ENCODE measurements at regions not wholly inside any gene's neighbourhood (a gene's known extent, or its start where the extent isn't known, plus 50 kb on each side); places are given as distances from the start of the nearest gene placed in this dataset.

DNA sequence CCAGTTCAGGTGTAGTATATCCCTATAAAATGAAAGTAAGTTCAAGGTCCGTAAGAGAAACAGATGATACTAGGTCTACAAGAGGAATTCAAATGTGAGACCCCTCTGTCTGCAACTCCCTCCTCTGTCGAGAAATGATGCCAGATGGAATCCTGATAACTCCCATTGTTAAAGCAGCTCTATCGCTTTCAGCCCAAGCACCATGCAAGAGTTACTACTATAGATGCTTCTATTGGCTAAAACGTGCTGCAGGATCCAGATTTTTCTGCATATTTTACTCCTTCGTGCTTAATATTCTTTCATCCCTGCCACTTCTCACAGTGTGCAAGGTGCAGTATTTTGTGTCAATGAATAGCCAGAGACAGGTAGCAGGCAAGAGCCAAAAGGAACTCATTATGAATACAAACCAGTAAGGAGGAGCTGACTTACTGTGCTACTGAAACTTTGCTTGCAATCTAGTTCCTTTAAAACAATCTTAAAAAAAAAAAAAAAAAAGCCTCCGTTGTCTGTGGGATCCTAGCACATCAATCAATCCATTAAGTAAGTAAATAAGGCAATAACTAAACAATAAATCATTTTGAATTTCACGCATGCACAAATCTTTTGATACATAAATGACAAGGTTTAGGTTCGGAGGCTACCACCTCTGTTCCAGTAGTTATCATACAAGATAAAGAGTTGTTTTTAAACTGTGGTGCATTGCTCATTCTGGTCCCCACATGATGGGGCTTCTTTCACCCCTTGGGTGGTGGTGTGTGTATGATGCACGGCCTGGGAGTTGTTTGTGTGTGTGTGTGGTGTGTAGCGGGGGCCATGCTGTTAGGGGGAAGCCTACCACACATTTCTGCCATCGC is 151.1 kb upstream of the MPDZ start:
- Histone ChIP-seq H3K27me3 (ENCODE audit: insufficient read depth, poor library complexity, severe bottlenecking) (no peaks in the 10 kb centered on the region), H3K4me3 (replicated peaks; ENCODE audit: insufficient read depth, low read length) (no peak overlapping the region), H3K27ac (replicated peaks) (no peak overlapping the region)
- TF ChIP-seq POLR2AphosphoS5 (IDR thresholded peaks at IDR 0.05; ENCODE audit: low read depth) (no peak), SPI1 (IDR thresholded peaks at IDR 0.05; ENCODE audit: borderline replicate concordance, low read depth) (no peak), GABPA (IDR thresholded peaks at IDR 0.05; ENCODE audit: low read depth) (no peak)
- TF ChIP-seq, protein P1, sequence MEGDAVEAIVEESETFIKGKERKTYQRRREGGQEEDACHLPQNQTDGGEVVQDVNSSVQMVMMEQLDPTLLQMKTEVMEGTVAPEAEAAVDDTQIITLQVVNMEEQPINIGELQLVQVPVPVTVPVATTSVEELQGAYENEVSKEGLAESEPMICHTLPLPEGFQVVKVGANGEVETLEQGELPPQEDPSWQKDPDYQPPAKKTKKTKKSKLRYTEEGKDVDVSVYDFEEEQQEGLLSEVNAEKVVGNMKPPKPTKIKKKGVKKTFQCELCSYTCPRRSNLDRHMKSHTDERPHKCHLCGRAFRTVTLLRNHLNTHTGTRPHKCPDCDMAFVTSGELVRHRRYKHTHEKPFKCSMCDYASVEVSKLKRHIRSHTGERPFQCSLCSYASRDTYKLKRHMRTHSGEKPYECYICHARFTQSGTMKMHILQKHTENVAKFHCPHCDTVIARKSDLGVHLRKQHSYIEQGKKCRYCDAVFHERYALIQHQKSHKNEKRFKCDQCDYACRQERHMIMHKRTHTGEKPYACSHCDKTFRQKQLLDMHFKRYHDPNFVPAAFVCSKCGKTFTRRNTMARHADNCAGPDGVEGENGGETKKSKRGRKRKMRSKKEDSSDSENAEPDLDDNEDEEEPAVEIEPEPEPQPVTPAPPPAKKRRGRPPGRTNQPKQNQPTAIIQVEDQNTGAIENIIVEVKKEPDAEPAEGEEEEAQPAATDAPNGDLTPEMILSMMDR (IDR thresholded peaks at IDR 0.05; ENCODE audit: insufficient read depth, low read length) = no peak
- TF ChIP-seq, protein P2, sequence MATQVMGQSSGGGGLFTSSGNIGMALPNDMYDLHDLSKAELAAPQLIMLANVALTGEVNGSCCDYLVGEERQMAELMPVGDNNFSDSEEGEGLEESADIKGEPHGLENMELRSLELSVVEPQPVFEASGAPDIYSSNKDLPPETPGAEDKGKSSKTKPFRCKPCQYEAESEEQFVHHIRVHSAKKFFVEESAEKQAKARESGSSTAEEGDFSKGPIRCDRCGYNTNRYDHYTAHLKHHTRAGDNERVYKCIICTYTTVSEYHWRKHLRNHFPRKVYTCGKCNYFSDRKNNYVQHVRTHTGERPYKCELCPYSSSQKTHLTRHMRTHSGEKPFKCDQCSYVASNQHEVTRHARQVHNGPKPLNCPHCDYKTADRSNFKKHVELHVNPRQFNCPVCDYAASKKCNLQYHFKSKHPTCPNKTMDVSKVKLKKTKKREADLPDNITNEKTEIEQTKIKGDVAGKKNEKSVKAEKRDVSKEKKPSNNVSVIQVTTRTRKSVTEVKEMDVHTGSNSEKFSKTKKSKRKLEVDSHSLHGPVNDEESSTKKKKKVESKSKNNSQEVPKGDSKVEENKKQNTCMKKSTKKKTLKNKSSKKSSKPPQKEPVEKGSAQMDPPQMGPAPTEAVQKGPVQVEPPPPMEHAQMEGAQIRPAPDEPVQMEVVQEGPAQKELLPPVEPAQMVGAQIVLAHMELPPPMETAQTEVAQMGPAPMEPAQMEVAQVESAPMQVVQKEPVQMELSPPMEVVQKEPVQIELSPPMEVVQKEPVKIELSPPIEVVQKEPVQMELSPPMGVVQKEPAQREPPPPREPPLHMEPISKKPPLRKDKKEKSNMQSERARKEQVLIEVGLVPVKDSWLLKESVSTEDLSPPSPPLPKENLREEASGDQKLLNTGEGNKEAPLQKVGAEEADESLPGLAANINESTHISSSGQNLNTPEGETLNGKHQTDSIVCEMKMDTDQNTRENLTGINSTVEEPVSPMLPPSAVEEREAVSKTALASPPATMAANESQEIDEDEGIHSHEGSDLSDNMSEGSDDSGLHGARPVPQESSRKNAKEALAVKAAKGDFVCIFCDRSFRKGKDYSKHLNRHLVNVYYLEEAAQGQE (IDR thresholded peaks at IDR 0.05; ENCODE audit: insufficient replicate concordance, low read depth) = no peak
- no peak for DNase-seq (ENCODE audit: low read depth in 1 of 2, low spot score in 1 of 2)

- Histone ChIP-seq H3K27me3 (ENCODE audit: insufficient read depth, poor library complexity, severe bottlenecking) (no peaks in the 10 kb centered on the region), H3K4me3 (replicated peaks; ENCODE audit: insufficient read depth, low read length) (no peak overlapping the region), H3K27ac (replicated peaks) (no peak overlapping the region)
- no peak for DNase-seq (ENCODE audit: low read depth in 1 of 2, low spot score in 1 of 2)
- TF ChIP-seq, protein P2 (IDR thresholded peaks at IDR 0.05; ENCODE audit: insufficient replicate concordance, low read depth) = no peak
- TF ChIP-seq POLR2AphosphoS5 (IDR thresholded peaks at IDR 0.05; ENCODE audit: low read depth) (no peak), GABPA (IDR thresholded peaks at IDR 0.05; ENCODE audit: low read depth) (no peak), SPI1 (IDR thresholded peaks at IDR 0.05; ENCODE audit: borderline replicate concordance, low read depth) (no peak)
- TF ChIP-seq, protein P1 (IDR thresholded peaks at IDR 0.05; ENCODE audit: insufficient read depth, low read length) = no peak
Measured at GRCh38 chr9:13429301-13430190, 150.1 kb upstream of the MPDZ start.

- Histone ChIP-seq H3K4me3 (replicated peaks; ENCODE audit: insufficient read depth, low read length) (no peak overlapping the region), H3K27ac (replicated peaks) (no peak overlapping the region), H3K27me3 (ENCODE audit: insufficient read depth, poor library complexity, severe bottlenecking) (no peaks in the 10 kb centered on the region)
- no peak for DNase-seq (ENCODE audit: low read depth in 1 of 2, low spot score in 1 of 2)
- TF ChIP-seq, protein P1 (IDR thresholded peaks at IDR 0.05; ENCODE audit: insufficient read depth, low read length) = no peak
- no peak for TF ChIP-seq GABPA (IDR thresholded peaks at IDR 0.05; ENCODE audit: low read depth)
- no peak for TF ChIP-seq POLR2AphosphoS5 (IDR thresholded peaks at IDR 0.05; ENCODE audit: low read depth)
- no peak for TF ChIP-seq SPI1 (IDR thresholded peaks at IDR 0.05; ENCODE audit: borderline replicate concordance, low read depth)
- TF ChIP-seq, protein P2 (IDR thresholded peaks at IDR 0.05; ENCODE audit: insufficient replicate concordance, low read depth) = no peak
Measured at GRCh38 chr9:13428766-13429165, 149.3 kb upstream of the MPDZ start.
